Cardiac muscle cell (in vitro differentiated cells and primary cell): ENCODE measurements at regions not wholly inside any gene's neighbourhood (a gene's known extent, or its start where the extent isn't known, plus 50 kb on each side); places are given as distances from the start of the nearest gene placed in this dataset.
"Not testable (repeated sequence)": the region's sequence is repeated elsewhere in the genome, so short reads cannot be mapped to it uniquely, and the experiment has no call there.

Experiments
- DNase-seq, 2 donors: peaks; one replicate each; pipeline versions ENCODE4 v3.0.0 to v3.0.0-alpha.2; 2010 to 2017; ENCODE audit warnings: low read depth in 1 of 2, low spot score in 1 of 2
- H3K27ac ChIP-seq: fragments of 200-600 bp; sonication (generic); 2 replicates; pipeline ENCODE4 v1.5.1; 2016
- H3K27me3 ChIP-seq: fragments of 200-600 bp; sonication (generic); 2 replicates; pipeline ENCODE4 v1.6.0; 2016; ENCODE audit warnings: control low read depth
- H3K36me3 ChIP-seq: fragments of 200-600 bp; sonication (generic); 2 replicates; pipeline ENCODE4 v1.5.1; 2016; ENCODE audit warnings: control low read depth
- H3K4me1 ChIP-seq: fragments of 200-600 bp; sonication (generic); 2 replicates; pipeline ENCODE4 v1.8.1; 2017; ENCODE audit warnings: low read depth, mild to moderate bottlenecking, mixed run types
- H3K4me3 ChIP-seq: fragments of 200-600 bp; sonication (generic); 2 replicates; pipeline ENCODE4 v1.5.1; 2016; ENCODE audit warnings: mild to moderate bottlenecking
- H3K9me3 ChIP-seq: fragments of 200-600 bp; sonication (generic); 2 replicates; pipeline ENCODE4 v1.5.1; 2017; ENCODE audit warnings: low read depth, mild to moderate bottlenecking, control low read depth
- TF ChIP-seq, protein P1 (sequence below): IDR thresholded peaks from 2 replicates; pipeline ENCODE4 v1.5.1; 2012; ENCODE audit warnings: low read depth, mild to moderate bottlenecking, low read length

DNA sequence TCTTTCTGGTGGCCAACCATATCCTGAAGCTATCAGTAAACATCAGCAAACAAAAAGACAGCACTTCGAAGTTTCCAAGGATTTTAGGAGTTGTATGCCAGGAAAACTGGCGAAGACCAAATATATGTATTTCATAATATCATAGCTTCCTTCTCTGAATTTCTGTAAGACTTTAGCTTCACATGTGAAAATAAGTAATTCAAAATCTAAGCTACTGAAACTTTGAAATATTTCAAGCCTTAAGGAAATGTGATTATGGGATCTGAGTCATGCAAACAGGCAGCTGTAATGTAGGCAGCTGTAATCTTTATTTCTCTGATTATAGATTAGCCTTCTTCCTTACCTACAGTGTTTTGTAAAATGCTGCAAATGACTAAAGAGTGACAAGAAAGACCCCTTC is 70.7 kb upstream of the ANKRD10 start:
- Histone ChIP-seq H3K27me3 (no peaks in the 10 kb centered on the region), H3K4me3 (no peak overlapping the region), H3K9me3 (no peaks in the 10 kb centered on the region), H3K27ac (no peak overlapping the region), H3K36me3 (no peaks in the 10 kb centered on the region), H3K4me1 (no peaks in the 10 kb centered on the region)
- DNase-seq = peak in 1 of 2 donors; percentile 33
- TF ChIP-seq, protein P1, sequence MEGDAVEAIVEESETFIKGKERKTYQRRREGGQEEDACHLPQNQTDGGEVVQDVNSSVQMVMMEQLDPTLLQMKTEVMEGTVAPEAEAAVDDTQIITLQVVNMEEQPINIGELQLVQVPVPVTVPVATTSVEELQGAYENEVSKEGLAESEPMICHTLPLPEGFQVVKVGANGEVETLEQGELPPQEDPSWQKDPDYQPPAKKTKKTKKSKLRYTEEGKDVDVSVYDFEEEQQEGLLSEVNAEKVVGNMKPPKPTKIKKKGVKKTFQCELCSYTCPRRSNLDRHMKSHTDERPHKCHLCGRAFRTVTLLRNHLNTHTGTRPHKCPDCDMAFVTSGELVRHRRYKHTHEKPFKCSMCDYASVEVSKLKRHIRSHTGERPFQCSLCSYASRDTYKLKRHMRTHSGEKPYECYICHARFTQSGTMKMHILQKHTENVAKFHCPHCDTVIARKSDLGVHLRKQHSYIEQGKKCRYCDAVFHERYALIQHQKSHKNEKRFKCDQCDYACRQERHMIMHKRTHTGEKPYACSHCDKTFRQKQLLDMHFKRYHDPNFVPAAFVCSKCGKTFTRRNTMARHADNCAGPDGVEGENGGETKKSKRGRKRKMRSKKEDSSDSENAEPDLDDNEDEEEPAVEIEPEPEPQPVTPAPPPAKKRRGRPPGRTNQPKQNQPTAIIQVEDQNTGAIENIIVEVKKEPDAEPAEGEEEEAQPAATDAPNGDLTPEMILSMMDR = no peak

DNA sequence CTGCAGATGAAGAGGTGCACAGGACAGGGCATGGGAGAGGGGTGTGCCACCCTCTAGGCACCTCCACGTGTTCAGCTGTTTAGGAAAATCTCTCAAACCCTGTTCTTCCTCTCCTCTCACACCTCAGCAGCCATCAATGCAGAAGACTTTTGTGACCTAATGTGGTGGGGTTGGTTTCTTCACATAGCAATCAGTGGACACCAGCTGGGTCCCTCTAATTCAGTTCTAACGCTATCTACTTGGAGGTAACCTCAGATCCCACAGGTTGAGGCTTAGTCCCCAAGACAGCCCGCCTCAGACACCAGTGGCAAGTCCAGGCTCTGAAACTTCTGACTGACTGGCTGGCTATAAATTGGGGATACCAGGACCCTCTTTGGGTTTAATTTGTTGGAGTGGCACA is 69.9 kb upstream of the ANKRD10 start:
- Histone ChIP-seq H3K36me3 (no peaks in the 10 kb centered on the region), H3K27me3 (no peaks in the 10 kb centered on the region), H3K9me3 (no peaks in the 10 kb centered on the region), H3K4me1 (no peaks in the 10 kb centered on the region), H3K4me3 (no peak overlapping the region), H3K27ac (no peak overlapping the region)
- DNase-seq = no peak
- TF ChIP-seq, protein P1 = no peak

DNA sequence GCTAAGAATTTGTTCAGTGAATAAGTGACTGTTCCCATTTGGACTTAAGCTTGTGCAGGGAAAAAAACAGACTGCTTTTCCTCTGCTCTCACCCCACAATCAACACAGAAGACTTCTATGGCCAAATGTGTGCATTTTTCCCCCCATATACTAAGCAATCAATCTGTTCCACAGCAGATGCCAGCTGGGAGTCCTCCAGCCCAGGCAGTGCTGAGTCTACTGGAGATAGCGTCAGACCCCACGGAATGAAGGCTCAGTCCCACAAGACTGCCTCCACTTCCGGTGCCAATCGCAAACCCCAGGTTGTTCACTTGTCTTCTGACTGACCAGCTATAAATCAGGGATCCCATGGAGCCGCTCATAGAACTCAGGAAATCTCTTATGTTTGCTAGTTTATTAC is 69.5 kb upstream of the ANKRD10 start:
- Histone ChIP-seq H3K4me1 (no peaks in the 10 kb centered on the region), H3K36me3 (no peaks in the 10 kb centered on the region), H3K27me3 (no peaks in the 10 kb centered on the region), H3K4me3 (no peak overlapping the region), H3K9me3 (no peaks in the 10 kb centered on the region), H3K27ac (no peak overlapping the region)
- peak in 1 of 2 donors; percentile 66 for DNase-seq
- TF ChIP-seq, protein P1 = no peak

DNA sequence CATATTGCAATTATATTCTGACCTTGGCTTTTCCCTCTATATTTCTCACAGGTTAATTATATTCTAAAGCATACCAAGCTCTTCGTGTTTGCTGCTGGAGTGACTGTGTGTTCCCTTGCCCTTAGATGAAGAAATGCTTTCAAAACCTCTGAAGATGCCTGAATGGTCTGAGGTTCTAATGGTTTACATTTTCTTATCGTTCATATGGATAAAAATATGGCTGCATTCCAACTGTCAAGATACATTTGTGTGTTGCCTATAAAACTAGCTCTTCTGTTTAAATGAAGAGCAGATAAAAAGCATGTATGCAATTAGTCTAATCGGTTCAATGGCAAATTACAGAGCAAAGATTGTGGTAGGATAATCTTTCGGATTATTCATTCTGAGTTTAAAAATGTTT is 68.4 kb upstream of the ANKRD10 start:
- no peak for DNase-seq
- Histone ChIP-seq H3K4me3 (no peak overlapping the region), H3K4me1 (no peaks in the 10 kb centered on the region), H3K27ac (no peak overlapping the region), H3K9me3 (no peaks in the 10 kb centered on the region), H3K27me3 (no peaks in the 10 kb centered on the region), H3K36me3 (no peaks in the 10 kb centered on the region)
- TF ChIP-seq, protein P1 = no peak

DNA sequence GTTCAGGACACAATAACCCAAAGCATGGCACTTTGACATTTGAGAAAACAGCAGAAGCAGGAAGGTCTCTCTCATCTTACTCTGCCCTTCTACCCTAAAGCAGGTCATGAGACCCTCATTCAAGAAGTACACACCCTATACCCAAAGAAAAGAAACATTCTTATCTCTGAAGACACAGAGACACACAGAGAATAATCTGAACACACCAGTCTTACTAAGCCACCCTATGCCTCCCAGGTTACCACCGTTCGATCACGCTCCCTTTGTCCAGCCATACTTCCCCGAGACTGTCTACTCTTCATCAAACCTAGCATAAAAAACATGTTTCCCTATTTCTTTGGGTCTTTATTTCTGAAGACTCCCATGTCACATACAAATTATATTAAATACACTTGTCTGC is 66.5 kb upstream of the ANKRD10 start:
- Histone ChIP-seq H3K27me3 (no peaks in the 10 kb centered on the region), H3K27ac (no peak overlapping the region), H3K4me3 (no peak overlapping the region), H3K4me1 (no peaks in the 10 kb centered on the region), H3K9me3 (no peaks in the 10 kb centered on the region), H3K36me3 (no peaks in the 10 kb centered on the region)
- TF ChIP-seq, protein P1 = no peak
- DNase-seq = no peak

DNA sequence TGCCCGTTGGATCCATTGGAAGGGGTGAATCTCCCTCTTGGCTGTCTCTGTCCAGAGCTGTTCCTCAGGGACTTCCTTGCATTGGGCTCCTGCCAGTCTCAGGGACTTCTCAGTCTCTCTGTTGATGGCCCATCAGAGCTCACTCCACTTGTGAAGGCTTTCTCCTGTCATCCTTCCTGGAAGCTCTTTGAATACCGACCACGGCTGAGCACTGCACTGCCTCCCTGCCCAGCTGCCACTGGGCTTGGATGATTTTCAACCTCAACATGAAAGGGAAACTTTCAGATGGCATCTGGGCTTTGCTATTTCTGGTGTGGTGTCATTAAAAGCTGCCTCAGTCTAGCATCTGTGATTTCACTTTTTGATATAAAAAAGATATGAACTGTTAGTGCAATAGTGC is 66.1 kb upstream of the ANKRD10 start:
- H3K27me3 ChIP-seq = no peaks in the 10 kb centered on the region
- TF ChIP-seq, protein P1 = no peak
- no peaks in the 10 kb centered on the region for H3K4me1 ChIP-seq
- no peaks in the 10 kb centered on the region for H3K9me3 ChIP-seq
- no peaks in the 10 kb centered on the region for H3K36me3 ChIP-seq
- DNase-seq = no peak
- no peak overlapping the region for H3K27ac ChIP-seq
- no peak overlapping the region for H3K4me3 ChIP-seq

DNA sequence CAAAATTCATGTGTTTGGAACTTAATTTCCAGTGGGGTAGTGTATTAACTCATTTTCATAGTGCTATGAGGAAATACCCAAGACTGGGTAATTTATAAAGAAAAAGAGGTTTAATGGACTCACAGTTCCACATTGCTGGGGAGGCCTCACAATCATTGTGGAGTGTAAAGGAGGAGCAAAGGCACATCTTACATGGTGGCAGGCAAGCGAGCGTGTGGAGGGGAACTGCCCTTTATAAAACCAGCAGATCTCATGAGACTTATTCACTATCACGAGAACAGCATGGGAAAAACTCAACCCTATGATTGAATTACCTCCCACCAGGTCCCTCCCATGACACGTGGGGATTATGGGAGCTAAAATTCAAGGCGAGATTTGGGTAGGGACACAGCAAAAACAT is 64.3 kb upstream of the ANKRD10 start:
- H3K27me3 ChIP-seq, H3K36me3 ChIP-seq, H3K4me1 ChIP-seq, H3K4me3 ChIP-seq, H3K9me3 ChIP-seq, H3K27ac ChIP-seq, DNase-seq: not testable (repeated sequence)
